ENCODE measurements at regions not wholly inside any gene's neighbourhood (a gene's known extent, or its start where the extent isn't known, plus 50 kb on each side); places are given as distances from the start of the nearest gene placed in this dataset.

DNA sequence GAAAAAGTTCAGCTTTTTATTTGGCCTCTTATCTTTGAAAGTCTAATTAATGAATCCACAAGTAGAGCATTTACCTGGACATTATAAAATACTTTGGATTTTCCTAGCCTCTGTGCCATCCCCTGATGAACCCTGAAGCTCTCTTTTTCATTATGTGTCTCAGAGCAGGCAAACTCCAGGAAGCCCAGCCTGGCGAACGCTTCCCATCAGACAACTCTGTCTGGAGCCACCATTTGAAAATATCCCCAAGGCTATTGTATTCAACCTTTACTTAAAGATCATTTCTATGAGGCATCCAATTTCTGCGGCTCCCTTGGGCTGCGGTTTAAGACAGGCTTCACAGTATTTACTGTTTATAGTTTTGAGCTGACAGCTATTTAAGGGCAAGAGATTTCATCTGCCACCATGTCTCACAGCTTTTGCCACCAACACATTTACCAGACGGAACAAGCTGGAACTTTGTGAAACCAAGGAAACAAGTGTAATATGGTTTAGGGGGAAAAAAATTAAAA, 257.2 kb upstream of the GLI3 start:
- TF ChIP-seq, protein P1, sequence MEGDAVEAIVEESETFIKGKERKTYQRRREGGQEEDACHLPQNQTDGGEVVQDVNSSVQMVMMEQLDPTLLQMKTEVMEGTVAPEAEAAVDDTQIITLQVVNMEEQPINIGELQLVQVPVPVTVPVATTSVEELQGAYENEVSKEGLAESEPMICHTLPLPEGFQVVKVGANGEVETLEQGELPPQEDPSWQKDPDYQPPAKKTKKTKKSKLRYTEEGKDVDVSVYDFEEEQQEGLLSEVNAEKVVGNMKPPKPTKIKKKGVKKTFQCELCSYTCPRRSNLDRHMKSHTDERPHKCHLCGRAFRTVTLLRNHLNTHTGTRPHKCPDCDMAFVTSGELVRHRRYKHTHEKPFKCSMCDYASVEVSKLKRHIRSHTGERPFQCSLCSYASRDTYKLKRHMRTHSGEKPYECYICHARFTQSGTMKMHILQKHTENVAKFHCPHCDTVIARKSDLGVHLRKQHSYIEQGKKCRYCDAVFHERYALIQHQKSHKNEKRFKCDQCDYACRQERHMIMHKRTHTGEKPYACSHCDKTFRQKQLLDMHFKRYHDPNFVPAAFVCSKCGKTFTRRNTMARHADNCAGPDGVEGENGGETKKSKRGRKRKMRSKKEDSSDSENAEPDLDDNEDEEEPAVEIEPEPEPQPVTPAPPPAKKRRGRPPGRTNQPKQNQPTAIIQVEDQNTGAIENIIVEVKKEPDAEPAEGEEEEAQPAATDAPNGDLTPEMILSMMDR (IDR thresholded peaks at IDR 0.05): no peak
- TF ChIP-seq EP300 (IDR thresholded peaks at IDR 0.05; ENCODE audit: low read depth): no peak
- no peak for TF ChIP-seq POLR2AphosphoS5 (IDR thresholded peaks at IDR 0.05)

All from transverse colon (tissue), 4 donors.